Daoy (cell line): ENCODE measurements at regions not wholly inside any gene's neighbourhood (a gene's known extent, or its start where the extent isn't known, plus 50 kb on each side); places are given as distances from the start of the nearest gene placed in this dataset.
"Not testable (repeated sequence)": the region's sequence is repeated elsewhere in the genome, so short reads cannot be mapped to it uniquely, and the experiment has no call there.

Source experiments
- DNase-seq: peaks from one replicate; pipeline ENCODE4 v3.0.0-alpha.2; 2015; ENCODE audit warnings: low read depth

DNA sequence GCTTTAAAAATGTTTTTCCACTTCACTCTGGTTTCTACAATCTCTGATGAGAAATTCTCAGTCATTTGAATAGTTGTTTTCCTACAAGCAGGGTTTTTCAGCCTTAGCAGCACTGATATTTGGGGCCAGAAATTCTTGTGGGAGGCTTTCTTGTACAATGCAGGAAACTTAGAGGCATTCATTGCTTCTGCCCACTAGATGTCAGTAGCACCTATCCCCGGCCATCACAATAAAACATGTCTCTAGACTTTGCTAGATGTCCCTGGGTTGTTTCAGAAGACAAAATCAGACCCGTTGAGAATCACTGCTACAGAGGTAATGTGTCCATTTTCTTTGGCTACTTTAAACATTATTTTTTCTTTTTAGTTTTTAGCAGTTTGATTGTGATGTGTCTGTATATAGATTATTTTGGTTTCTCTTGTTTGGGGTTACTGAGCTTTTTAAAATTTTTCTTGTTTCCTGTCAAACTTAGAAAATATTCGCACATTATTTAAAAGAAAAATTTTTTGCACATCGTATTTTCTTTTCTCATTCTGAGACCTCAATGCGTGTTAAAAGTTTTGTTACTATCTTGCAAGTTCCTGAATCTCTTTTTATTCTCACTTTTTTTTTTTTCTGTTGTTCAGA, 60.8 kb upstream of the CCDC179 start:
- peak; percentile 1 for DNase-seq

DNA sequence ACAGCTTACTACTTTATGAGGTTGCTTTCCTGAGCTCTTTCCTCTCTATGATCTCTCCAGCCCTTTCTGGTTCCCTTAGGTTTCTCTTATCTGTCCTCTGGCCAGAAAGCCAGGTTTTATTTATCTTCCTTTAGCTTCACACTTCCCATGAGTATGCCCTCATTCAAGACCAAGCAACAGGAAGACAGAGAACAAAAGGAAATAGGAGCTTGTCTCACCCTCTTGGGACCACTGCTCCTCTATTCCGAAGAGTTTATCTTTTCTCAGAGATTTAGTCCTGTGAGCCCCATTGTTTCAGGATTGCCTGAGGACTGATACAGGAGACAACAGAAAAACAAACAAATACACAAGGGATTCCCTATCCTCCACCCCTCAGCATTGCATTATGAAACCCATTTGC, 62.4 kb upstream of the CCDC179 start:
- no peak for DNase-seq

DNA sequence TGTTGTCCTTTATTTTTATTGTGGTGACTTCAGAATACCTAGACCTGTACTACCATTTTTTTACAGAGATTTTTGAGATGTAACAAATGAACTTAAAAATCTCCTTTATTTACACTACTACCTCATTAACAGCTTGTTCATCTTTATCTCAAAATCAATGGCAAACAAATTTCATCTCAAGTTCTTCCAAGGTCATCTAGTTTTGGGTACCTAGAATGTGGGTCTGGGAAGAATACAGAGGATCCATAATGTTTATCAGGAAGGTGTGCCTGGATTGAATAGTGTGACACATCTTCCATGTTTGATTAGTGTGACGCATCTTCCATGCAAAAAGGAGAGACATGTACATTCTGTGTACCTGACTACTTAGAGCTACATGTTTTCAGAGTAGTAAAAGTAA, 63.3 kb upstream of the CCDC179 start:
- DNase-seq, result no peak

DNA sequence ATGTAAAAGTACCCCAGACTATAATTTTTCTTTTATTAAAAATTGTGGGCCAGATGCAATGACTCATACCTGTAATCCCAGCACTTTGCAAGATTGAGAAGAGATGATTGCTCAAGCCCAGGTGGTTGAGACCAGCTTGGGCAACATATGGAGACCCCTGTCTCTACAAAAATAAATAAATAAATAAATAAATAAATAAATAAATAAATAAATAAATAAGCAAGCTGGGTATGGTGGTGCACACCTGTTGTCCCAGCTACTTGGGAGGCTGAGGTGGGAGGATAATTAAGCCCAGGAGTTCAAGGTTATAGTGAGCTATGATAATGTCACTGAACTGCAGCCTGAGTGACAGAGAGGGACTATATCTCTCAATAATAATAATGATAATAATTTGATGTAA, 66.1 kb upstream of the CCDC179 start:
- no peak for DNase-seq

DNA sequence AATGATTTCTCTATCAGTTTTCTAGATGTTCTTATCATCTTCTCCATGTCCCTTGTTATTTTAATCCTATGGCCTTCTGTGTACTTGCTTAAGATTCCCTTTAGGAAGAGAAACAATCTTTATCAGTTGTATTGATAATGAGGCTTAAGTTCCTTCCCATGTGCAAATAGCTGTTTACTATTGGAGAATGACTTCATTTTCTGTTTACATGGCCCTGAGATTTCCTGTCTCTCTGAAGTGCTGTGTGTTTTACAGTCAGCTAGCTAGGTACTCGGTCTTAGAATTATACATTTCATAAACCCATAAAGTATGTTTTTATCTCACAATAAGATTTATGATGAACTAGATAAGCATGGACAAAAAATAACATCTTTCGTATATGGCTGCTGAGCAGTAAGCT, 67.5 kb upstream of the CCDC179 start:
- no peak for DNase-seq

DNA sequence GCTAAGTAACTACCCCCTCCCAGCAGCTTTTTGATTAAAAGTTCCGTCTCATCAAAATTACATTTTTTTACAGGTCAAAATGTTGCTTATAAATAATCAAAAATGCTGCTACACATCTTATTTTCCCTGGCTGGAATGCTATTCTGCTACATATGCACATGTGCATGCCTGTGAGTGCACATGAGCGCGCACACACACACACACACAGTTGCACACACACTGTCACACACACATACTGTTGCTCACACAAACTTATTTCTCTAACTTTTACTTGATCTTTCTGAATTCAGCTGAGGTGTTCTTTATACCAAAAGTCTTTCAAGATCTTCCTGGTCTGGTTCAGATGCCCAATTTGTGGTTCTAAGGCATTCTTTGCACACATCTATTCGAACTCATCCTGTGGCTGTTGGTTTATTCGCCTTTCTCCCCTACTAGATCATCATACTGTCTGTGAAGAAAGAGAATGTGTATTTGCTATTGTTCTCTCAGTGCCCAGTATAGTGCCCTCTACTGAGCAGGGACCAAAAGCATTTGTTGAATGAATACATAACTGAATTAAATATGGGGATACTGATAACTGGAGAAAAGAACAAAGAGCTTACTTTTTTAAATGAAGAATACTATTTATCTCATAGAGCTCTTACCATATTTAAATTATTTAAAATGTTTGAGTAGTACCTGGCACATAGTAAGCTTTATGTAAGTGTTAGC, 68.1 kb upstream of the CCDC179 start:
- DNase-seq, result no peak

DNA sequence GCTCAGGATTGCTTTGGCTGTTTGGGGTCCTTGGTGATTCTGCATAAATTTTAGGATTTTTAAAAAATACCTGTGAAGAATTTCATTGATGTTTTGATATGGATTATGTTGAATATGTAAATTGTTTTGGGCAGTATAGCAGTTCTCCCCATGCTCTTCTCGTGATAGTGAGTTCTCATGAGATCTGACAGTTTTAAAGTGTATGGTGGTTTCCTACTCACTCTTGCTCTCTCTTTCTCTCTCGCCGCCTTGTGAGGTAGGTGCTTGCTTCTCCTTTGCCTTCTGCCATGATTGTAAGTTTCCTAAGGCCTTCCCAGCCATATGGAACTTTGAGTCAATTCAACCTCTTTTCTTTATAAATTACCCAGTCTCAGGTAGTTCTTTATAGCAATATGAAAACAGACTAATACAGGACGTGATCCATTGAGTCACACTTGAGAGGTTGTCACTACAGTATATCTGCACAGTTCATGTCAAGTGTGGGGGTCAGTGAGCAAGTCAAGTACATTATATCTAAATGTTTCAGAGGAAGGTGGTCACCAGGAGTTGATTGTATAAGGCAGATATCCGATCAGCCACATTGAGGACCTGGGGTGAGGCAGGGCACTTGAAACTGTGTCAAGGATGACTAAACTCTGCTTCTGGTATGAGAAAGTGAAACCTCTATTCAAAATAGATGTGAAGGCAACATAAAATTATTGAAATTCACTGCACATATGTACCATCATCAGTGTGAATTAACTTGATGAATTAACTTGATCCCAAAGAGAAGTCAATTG, 70.7 kb upstream of the CCDC179 start:
- no peak for DNase-seq

DNA sequence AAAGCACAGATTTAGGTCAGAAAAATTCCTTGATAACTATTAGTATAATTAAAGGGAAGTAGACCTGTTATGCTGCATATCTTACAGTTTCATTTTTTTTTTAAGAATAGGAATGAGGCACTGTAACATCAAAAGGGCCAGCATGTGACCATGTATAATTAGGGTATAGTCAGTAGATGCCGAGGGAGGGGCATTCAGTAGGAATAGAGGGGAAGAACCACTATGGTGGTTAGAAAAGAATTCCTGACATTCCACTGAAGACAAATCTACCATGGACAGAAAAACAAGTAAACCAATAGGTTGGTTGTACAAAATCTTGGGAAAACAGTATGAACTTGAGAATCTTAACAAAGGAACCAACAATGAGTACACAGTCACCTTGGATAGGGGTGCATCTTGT, 78.4 kb upstream of the CCDC179 start:
- no peak for DNase-seq

DNA sequence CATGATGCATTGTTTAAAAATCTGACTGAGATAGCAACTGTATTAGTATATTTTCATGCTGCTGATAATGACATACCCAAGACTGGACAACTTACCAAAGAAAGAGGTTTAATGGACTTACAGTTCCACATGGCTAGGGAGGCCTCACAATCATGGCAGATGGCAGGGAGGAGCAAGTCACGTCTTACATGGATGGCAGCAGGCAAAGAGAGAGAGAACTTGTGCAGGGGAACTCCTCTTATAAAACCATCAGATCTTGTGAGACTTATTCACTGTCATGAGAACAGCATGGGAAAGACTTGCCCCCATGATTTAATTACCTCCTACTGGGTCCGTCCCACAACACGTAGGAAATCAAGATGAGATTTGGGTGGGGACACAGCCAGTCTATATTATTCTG, 81.3 kb upstream of the CCDC179 start:
- DNase-seq, result not testable (repeated sequence)

DNA sequence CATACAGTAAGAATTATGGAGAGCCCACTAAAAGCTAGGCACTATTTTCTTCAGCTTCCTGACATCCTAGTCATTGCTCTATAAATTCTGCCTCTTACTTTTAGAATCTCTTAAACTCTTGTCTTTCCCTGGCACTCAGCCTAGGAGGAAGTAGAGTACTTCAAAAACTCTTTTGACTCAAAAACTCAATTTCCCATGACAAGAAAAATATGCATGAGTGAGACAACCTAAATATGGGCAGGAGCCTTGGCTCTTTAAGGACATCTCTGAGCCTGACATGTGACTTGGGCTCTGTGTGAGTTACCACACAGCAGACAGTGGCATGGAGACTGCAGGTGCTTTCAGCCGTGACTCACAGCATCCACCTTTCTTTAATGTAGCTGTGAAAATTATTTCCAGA, 97.5 kb upstream of the CCDC179 start:
- DNase-seq, result no peak

DNA sequence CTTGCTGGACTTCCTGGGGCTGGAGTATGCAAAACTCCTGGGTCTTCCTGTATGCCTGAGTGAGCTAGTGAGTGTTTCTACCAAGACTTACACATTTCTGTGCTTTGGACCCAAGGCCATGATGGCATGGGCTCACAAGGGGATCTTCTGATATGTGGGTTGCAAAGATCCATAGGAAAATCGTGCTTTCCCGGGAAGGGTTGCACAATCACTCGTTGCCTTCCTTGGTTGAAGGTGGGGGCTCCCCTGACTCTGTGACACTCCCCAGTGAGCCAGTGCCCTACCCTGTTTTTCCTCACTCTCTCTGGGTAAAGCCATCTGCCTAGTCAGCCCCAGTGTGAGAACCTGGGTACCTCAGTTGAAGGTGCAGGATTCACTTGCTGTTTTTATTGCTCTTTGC, 114.0 kb upstream of the CCDC179 start:
- no peak for DNase-seq

DNA sequence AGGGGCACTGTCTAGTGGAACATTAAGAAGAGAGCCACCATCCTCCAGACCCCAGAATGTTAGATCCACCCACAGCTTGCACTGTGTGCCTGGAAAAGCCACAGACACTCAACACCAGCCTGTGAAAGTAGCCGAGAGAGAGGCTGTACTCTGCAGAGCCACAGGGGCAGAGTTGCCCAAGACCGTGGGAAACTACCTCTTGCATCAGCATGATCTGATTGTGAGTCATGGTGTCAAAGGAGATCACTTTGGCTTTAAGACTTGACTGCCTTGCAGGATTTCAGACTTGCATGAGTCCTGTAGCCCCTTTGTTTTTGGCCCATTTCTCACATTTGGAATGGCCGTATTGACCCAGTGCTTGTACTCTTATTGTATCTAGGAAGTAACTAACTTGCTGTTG, 115.9 kb upstream of the CCDC179 start:
- DNase-seq, result no peak

DNA sequence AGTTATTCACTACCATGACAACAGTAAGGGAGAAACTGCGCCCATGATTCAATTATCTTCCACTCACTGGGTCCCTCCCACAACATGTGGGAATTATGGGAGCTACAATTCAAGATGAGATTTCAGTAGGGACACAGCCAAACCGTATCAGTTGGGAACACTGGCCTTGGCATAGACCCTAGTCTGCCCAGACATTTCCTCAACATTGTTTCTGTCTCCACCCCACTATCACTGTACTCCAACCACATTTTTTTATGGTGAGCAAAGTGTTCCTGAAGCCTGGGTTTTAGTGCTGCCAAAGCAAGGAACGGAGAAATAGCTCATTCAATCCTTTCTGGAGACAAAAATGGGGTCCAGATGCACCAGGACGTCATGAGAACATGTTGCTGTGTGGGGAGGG, 122.6 kb upstream of the CCDC179 start:
- DNase-seq, result no peak

DNA sequence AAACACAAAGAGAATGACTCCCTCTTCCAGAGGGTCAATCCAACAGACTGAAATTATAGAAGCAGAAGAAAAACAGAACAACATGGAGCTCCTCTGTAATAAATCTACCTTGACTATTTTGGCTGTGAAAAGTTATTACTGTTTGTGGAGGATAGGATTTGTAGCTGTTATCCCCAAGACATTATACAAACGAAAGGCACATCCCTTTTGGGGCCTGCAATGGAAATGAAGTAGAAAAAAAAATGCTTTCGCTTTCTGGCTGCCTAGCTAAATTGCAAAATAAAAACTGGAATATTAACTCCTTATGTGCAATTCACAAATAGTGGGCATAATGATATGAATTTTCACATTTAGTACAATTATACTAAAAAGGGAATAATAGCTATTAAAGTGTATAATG, 123.8 kb upstream of the CCDC179 start:
- DNase-seq, result no peak

DNA sequence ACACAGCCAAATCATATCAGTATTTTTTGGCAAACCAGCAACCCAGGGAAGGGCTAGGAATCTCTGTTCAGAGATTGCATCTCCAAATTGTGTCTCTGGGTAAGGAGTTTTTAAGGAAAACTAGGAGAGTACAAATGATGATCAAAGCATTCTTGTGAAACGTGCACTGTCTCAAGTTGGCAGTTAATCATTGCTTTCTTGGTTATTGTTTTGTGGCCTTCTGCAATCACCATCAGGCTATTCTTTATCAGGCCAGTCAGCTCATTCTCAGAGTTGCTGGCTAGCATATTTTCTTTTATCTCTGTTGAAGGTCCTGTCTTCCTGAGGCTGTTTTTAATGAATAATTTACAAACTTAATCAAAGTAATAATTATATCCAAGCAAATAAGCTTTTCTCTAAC, 129.1 kb upstream of the CCDC179 start:
- DNase-seq, result no peak

DNA sequence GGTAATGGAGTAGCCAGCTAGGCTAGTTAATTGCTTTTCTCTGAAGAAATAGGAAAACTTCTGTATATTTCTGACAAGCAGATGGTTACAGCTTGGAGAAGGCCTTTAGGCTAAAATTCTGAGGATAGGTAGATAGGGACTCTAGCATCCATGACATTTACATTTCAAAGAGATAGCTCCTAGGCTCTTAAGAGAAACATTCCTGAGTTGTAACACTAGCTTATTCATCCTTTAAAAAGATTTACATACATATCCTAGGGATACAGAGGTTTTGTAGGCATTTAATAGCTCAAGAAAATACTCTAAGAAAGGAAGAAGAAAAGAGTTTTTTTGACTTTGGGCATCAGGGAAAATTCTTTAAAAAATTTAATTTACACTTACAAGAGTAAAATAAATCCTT, 130.9 kb upstream of the CCDC179 start:
- DNase-seq, result no peak

DNA sequence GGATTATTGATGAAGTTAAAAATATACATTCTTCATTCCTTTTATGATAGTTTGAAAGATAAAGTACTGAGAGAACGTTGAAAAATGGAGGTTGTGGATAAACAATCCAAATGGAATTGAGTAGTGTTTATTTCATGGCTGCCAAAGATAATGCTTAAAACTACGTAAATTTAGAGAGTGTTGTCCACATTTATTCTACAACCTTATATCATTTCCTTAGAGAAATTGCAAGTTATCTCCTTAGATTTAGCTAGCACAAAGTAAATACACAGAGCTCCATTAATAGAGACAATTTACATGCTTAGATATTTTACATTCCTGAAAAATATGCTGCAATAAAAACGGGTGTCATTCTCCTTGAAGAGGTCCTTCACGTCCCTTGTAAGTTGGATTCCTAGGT, 146.5 kb upstream of the CCDC179 start:
- no peak for DNase-seq

DNA sequence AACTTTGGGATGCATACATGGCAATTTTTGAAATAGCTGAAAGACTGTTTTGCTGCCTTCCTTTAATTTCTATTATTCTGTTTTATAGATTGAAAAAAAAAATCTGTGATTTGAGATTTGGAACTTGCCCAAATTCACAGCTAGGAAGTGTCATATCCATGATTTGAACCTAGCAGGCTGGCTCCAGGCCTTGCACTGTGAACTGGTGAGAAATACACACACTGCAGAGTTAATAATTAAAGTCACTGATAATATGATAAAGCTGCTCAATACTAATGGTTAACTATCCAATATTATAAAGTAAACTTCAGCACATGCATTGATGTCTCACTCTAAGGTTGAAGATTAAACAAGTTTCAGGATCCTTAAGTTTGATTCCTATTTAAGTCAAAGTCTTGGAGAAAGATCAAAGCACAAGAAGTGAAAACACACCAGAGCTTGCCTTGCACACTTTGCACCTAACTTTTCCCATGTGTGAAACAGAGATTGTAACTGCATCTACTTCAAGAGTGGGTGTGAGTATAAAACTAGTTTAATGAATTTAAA, 150.6 kb upstream of the CCDC179 start:
- DNase-seq, result no peak

DNA sequence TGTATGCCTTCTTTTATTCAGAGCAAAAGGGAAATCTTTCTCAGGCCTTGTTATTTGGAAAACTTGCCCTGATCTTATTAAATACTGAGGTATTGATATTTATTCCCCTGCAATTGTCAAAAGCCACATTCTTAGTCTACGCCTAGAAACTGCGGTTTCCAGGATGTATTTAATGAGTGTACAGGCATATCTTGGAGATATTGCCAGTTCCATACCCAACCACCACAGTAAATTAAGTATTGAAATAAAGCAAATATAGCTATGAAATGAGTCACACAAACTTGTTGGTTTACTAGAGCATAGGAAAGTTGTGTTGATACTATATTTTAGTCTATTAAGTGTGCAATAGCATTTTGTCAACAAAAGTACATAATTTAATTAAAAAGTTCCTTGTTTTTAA, 152.7 kb upstream of the CCDC179 start:
- DNase-seq, result no peak

DNA sequence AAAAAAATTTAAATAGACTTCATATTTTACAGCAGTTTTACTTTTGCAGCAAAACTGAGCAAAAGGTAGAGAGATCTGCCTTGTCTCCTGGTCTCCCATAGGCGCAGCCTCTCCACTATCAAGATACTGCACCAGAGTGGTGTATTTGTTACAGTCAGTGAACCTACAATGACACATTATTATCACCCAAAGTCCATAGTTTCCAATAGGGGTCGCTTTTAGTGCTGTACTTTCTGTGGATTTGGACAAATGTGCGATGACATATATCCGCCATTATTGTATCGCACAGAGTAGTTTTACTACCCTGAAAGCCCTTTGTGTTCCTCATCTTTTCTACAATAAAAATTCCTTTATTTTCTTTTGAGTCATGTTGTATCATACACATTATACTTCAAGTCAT, 153.2 kb upstream of the CCDC179 start:
- DNase-seq, result no peak

DNA sequence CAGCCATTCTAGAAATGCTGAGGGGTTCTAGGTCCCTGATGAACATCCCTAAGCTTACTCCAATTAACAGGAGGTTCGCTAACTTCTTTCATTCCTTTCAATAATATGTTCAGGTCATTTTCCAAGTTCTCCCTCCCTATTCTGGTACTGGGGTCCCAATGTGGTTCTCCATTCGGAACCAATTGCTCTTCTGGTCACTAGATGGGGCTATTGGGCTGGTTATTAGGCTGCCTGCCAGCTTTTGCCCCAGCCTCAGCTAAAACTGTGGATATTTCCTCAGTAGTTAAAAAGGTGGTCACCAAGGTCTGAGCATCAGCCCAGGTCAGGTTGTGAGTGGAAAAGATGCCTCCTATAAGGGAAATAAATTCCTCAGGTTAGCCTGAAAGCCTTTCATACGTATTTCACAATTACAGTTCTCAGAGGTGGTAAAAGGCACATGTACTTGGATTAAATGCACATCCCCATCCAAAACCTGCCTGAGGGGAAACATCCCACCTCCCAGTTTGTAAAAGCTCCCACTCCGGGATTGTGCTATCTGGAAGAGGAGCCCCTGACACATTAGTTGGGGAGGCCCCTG, 161.1 kb upstream of the CCDC179 start:
- no peak for DNase-seq

DNA sequence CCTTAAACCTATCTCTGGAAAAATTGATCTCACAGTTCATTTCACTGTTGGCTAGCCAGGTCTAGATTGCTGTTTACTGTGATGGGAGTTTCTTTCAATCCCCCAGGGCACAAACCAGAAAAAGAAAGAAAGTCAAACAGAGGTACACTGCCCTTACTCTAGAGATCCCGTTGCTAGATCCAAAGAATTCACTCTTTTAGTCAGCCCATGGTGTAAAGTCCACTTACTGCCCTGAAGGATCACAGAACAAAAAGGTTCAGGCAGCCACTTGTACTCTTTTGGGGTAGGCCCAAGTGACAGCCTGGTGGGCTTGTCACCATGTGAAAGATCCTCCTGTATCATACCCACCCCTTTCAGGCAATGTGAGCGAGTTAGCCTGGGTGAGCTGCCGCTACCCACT, 162.6 kb upstream of the CCDC179 start:
- no peak for DNase-seq

DNA sequence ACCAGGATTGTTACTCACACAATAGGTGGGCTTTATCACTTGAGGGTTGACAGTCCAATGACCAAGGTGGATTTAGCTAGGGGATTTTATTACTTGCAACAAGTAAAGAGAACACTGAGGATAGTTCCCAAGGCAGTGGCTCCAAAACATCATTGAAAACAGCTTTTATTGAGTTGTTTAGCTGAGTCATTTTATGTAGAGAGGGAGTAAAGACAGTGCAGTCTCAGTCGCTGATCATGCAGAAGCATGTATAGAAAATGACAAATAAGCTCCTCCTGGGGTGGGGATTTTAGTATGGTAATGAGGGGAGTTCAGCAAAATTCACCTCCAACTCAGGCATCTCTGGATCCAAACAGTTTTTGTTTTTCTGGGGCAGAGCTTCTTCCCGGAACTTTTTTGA, 163.0 kb upstream of the CCDC179 start:
- DNase-seq, result no peak
